Thyroid gland (tissue), 4 donors: ENCODE measurements at regions not wholly inside any gene's neighbourhood (a gene's known extent, or its start where the extent isn't known, plus 50 kb on each side); places are given as distances from the start of the nearest gene placed in this dataset.

Experiments
- POLR2A ChIP-seq, 2 donors: fragments of 450-650 bp; IDR thresholded peaks; one replicate each; pipeline ENCODE4 v1.6.1; 2017; ENCODE audit warnings: antibody characterized with exemption in 2 of 2, mild to moderate bottlenecking in 2 of 2, moderate library complexity in 1 of 2
- TF ChIP-seq, protein P1 (sequence below), 6 experiments: fragments of 200-600 bp in 3 of 6; fragments of 450-650 bp in 3 of 6; sonication (generic) in 3 of 6; IDR thresholded peaks; one replicate each; pipeline ENCODE4 v1.5.1; 2016 to 2019; ENCODE audit warnings: antibody characterized with exemption in 6 of 6, mild to moderate bottlenecking in 2 of 6, inconsistent platforms in 1 of 6, moderate library complexity in 1 of 6

DNA sequence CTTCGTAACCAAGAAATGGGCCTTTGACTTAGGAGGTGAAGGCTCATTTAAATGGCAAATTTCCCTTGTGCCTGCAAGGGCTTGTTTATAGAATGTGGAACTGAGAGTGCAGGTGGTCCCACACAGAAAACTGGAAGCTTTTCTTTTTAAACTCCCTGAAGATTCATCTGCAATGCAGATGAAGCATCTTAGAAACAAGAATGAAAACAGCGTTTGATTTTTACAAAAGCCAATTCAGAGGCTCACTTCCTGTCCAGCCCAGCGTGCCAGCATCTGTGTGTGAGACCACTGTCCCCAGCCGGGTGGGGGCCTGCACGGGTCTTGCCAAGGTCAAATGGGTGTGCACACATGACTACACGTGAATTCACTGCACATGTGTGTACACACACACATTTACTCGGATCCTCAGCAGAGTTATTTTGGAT is 94.7 kb downstream of the LINGO1 start:
- TF ChIP-seq, protein P1, sequence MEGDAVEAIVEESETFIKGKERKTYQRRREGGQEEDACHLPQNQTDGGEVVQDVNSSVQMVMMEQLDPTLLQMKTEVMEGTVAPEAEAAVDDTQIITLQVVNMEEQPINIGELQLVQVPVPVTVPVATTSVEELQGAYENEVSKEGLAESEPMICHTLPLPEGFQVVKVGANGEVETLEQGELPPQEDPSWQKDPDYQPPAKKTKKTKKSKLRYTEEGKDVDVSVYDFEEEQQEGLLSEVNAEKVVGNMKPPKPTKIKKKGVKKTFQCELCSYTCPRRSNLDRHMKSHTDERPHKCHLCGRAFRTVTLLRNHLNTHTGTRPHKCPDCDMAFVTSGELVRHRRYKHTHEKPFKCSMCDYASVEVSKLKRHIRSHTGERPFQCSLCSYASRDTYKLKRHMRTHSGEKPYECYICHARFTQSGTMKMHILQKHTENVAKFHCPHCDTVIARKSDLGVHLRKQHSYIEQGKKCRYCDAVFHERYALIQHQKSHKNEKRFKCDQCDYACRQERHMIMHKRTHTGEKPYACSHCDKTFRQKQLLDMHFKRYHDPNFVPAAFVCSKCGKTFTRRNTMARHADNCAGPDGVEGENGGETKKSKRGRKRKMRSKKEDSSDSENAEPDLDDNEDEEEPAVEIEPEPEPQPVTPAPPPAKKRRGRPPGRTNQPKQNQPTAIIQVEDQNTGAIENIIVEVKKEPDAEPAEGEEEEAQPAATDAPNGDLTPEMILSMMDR (IDR thresholded peaks at IDR 0.05) = no peak
- TF ChIP-seq POLR2A (IDR thresholded peaks at IDR 0.05) = no peak
